ENCODE measurements at regions not wholly inside any gene's neighbourhood (a gene's known extent, or its start where the extent isn't known, plus 50 kb on each side); places are given as distances from the start of the nearest gene placed in this dataset.

DNA sequence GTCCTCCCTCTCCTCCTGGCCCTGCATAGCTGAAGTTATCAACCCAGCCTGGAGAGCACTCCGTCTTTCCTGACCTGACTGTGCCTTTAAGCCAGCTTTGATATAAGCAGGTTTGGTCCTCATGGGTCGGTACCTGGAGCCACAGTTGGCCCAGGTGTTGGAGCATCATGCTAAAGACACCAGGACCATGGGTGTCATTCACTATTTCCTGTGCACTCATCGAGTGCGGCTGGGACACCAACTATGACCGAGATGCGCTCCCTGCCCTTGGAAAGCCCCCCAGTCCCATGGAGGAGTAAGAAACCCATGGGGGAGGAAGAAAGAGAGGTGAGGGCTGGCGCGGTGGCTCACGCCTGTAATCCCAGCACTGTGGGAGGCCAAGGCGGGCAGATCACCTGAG lies 78.9 kb upstream of the CCND2 start:
- TF ChIP-seq, protein P1, sequence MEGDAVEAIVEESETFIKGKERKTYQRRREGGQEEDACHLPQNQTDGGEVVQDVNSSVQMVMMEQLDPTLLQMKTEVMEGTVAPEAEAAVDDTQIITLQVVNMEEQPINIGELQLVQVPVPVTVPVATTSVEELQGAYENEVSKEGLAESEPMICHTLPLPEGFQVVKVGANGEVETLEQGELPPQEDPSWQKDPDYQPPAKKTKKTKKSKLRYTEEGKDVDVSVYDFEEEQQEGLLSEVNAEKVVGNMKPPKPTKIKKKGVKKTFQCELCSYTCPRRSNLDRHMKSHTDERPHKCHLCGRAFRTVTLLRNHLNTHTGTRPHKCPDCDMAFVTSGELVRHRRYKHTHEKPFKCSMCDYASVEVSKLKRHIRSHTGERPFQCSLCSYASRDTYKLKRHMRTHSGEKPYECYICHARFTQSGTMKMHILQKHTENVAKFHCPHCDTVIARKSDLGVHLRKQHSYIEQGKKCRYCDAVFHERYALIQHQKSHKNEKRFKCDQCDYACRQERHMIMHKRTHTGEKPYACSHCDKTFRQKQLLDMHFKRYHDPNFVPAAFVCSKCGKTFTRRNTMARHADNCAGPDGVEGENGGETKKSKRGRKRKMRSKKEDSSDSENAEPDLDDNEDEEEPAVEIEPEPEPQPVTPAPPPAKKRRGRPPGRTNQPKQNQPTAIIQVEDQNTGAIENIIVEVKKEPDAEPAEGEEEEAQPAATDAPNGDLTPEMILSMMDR (IDR thresholded peaks at IDR 0.05), result no peak
- no peak for TF ChIP-seq POLR2A (IDR thresholded peaks at IDR 0.05)
